PFSK-1 (cell line): ENCODE measurements at regions not wholly inside any gene's neighbourhood (a gene's known extent, or its start where the extent isn't known, plus 50 kb on each side); places are given as distances from the start of the nearest gene placed in this dataset.

Experiments used
- FOXP2 ChIP-seq: optimal IDR thresholded peaks from 2 replicates; pipeline ENCODE3; 2011; ENCODE audit warnings: borderline replicate concordance, control low read depth, inconsistent platforms; ENCODE audit not compliant: insufficient read depth; ENCODE audit errors: extremely low read length, extremely low read depth
- POLR2AphosphoS5 ChIP-seq: IDR thresholded peaks from 2 replicates; pipeline ENCODE4 v1.6.1; 2012; ENCODE audit warnings: low read depth, mild to moderate bottlenecking, control low read depth, low read length, moderate library complexity
- SIN3A ChIP-seq: IDR thresholded peaks from 2 replicates; pipeline ENCODE4 v1.6.1; 2012; ENCODE audit warnings: mild to moderate bottlenecking, low read length, moderate library complexity, borderline replicate concordance; ENCODE audit not compliant: insufficient read depth
- TAF1 ChIP-seq: IDR thresholded peaks from 2 replicates; pipeline ENCODE4 v1.6.1; 2012; ENCODE audit warnings: low read length, control low read depth, borderline replicate concordance; ENCODE audit not compliant: insufficient read depth
- TF ChIP-seq, protein P1 (sequence below), 2 experiments: IDR thresholded peaks; 2 replicates each; pipeline versions ENCODE4 v1.6.1 to v1.8.0; 2011 to 2012; ENCODE audit warnings: low read depth in 2 of 2, low read length in 2 of 2, control low read depth in 1 of 2, inconsistent platforms in 1 of 2, mild to moderate bottlenecking in 1 of 2, moderate library complexity in 1 of 2; ENCODE audit not compliant: insufficient read depth in 1 of 2

DNA sequence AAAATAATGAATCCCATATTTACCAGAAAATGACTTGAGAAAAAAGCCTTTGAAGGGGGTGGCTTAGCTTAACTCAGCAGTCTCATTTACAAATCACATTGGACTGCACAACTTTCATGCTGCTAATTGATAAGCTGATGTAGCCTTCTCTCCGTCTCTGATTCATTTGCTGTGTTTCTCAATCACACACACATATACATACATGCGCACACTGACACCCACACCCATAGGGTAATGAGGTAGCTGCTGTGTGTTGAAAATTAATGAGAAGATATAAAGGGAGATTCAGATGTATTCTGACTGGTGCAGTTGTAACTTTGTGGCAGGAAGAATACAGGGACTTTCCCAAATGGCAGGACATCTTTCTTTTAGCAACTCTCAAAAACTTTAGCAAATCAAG lies 141.9 kb upstream of the GCFC2 start:
- no peak for TF ChIP-seq TAF1
- TF ChIP-seq, protein P1, sequence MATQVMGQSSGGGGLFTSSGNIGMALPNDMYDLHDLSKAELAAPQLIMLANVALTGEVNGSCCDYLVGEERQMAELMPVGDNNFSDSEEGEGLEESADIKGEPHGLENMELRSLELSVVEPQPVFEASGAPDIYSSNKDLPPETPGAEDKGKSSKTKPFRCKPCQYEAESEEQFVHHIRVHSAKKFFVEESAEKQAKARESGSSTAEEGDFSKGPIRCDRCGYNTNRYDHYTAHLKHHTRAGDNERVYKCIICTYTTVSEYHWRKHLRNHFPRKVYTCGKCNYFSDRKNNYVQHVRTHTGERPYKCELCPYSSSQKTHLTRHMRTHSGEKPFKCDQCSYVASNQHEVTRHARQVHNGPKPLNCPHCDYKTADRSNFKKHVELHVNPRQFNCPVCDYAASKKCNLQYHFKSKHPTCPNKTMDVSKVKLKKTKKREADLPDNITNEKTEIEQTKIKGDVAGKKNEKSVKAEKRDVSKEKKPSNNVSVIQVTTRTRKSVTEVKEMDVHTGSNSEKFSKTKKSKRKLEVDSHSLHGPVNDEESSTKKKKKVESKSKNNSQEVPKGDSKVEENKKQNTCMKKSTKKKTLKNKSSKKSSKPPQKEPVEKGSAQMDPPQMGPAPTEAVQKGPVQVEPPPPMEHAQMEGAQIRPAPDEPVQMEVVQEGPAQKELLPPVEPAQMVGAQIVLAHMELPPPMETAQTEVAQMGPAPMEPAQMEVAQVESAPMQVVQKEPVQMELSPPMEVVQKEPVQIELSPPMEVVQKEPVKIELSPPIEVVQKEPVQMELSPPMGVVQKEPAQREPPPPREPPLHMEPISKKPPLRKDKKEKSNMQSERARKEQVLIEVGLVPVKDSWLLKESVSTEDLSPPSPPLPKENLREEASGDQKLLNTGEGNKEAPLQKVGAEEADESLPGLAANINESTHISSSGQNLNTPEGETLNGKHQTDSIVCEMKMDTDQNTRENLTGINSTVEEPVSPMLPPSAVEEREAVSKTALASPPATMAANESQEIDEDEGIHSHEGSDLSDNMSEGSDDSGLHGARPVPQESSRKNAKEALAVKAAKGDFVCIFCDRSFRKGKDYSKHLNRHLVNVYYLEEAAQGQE (IDR thresholded peaks at IDR 0.05; ENCODE audit: insufficient read depth in 1 of 2, low read depth in 2 of 2, low read length in 2 of 2), result no peak
- TF ChIP-seq POLR2AphosphoS5, result no peak
- TF ChIP-seq FOXP2, result no peak
- no peak for TF ChIP-seq SIN3A
